Neuronal stem cell (in vitro differentiated cells): ENCODE measurements at regions not wholly inside any gene's neighbourhood (a gene's known extent, or its start where the extent isn't known, plus 50 kb on each side); places are given as distances from the start of the nearest gene placed in this dataset.

Experiments
- DNase-seq: peaks from one replicate; pipeline ENCODE4 v3.0.0-alpha.2; 2013; ENCODE audit warnings: low spot score
- H2AFZ ChIP-seq: one replicate; pipeline ENCODE4 v1.6.1; 2013; ENCODE audit warnings: mild to moderate bottlenecking, low read length, inconsistent platforms
- H2AK5ac ChIP-seq: 2 replicates; pipeline ENCODE4 v1.6.1; 2013; ENCODE audit warnings: low read depth, mild to moderate bottlenecking, inconsistent platforms, low read length, moderate library complexity, mixed read lengths
- H2BK120ac ChIP-seq: 2 replicates; pipeline ENCODE4 v1.6.1; 2013; ENCODE audit warnings: low read depth, mild to moderate bottlenecking, inconsistent platforms, low read length, moderate library complexity, mixed read lengths
- H2BK12ac ChIP-seq: one replicate; pipeline ENCODE4 v1.6.1; 2013; ENCODE audit warnings: low read length, inconsistent platforms
- H2BK15ac ChIP-seq: 2 replicates; pipeline ENCODE4 v1.6.1; 2013; ENCODE audit warnings: mild to moderate bottlenecking, low read length, inconsistent platforms, mixed read lengths
- H2BK5ac ChIP-seq: one replicate; pipeline ENCODE4 v1.6.1; 2013; ENCODE audit warnings: inconsistent platforms, mild to moderate bottlenecking, low read length, moderate library complexity
- H3K14ac ChIP-seq: one replicate; pipeline ENCODE4 v1.6.1; 2013; ENCODE audit warnings: low read length, inconsistent platforms
- H3K18ac ChIP-seq: 2 replicates; pipeline ENCODE4 v1.6.1; 2013; ENCODE audit warnings: low read length, inconsistent platforms
- H3K23ac ChIP-seq: 2 replicates; pipeline ENCODE4 v1.6.1; 2013; ENCODE audit warnings: low read depth, mild to moderate bottlenecking, mixed read lengths, low read length, inconsistent platforms; ENCODE audit not compliant: poor library complexity
- H3K27ac ChIP-seq: replicated peaks from 3 replicates; pipeline ENCODE4 v1.5.1; 2013; ENCODE audit warnings: low read length, inconsistent platforms
- H3K27me3 ChIP-seq, 3 experiments: 2 replicates each; pipeline ENCODE4 v1.6.1; 2013; ENCODE audit warnings: low read length in 3 of 3, mild to moderate bottlenecking in 2 of 3, inconsistent platforms in 1 of 3, low read depth in 1 of 3, mixed read lengths in 1 of 3, moderate library complexity in 1 of 3; ENCODE audit not compliant: control insufficient read depth in 3 of 3, insufficient read depth in 3 of 3
- H3K36me3 ChIP-seq, 2 donors: replicated peaks in 1 of 2; 2 replicates each; pipeline ENCODE4 v1.6.1; 2013; ENCODE audit warnings: low read length in 2 of 2; ENCODE audit not compliant: control insufficient read depth in 2 of 2, insufficient read depth in 2 of 2
- H3K4ac ChIP-seq: 2 replicates; pipeline ENCODE4 v1.6.1; 2013; ENCODE audit warnings: inconsistent platforms, mild to moderate bottlenecking, low read length, moderate library complexity
- H3K4me1 ChIP-seq, 2 donors: 1 replicate in 1 of 2; 2 replicates in 1 of 2; pipeline ENCODE4 v1.6.1; 2013; ENCODE audit warnings: low read length in 2 of 2, low read depth in 1 of 2; ENCODE audit not compliant: control insufficient read depth in 2 of 2, insufficient read depth in 1 of 2
- H3K4me2 ChIP-seq: one replicate; pipeline ENCODE4 v1.6.1; 2013; ENCODE audit warnings: mild to moderate bottlenecking, low read length, inconsistent platforms; ENCODE audit not compliant: insufficient read depth, poor library complexity, severe bottlenecking
- H3K4me3 ChIP-seq, 2 donors: 2 replicates each; pipeline ENCODE4 v1.5.1; 2013; ENCODE audit warnings: low read length in 2 of 2, mild to moderate bottlenecking in 2 of 2, inconsistent platforms in 1 of 2, moderate library complexity in 1 of 2
- H3K79me1 ChIP-seq: one replicate; pipeline ENCODE4 v1.6.1; 2013; ENCODE audit warnings: low read depth, mild to moderate bottlenecking, inconsistent platforms, low read length, moderate library complexity
- H3K9ac ChIP-seq: one replicate; pipeline ENCODE4 v1.6.1; 2013; ENCODE audit warnings: mild to moderate bottlenecking, low read depth, low read length, inconsistent platforms; ENCODE audit not compliant: poor library complexity
- H3K9me3 ChIP-seq, 2 donors: replicated peaks in 1 of 2; 2 replicates each; pipeline versions ENCODE3 to v1.6.1; 2013; ENCODE audit warnings: low read length in 2 of 2, mild to moderate bottlenecking in 2 of 2, inconsistent platforms in 1 of 2, low read depth in 1 of 2, mixed read lengths in 1 of 2, moderate library complexity in 1 of 2; ENCODE audit not compliant: control insufficient read depth in 2 of 2, insufficient read depth in 1 of 2
- H4K8ac ChIP-seq: one replicate; pipeline ENCODE4 v1.6.1; 2013; ENCODE audit warnings: low read depth, mild to moderate bottlenecking, inconsistent platforms, low read length, moderate library complexity
- H4K91ac ChIP-seq: one replicate; pipeline ENCODE4 v1.6.1; 2013; ENCODE audit warnings: low read length, low read depth, mild to moderate bottlenecking, inconsistent platforms; ENCODE audit not compliant: poor library complexity
- WGBS, 2 donors: extraction: QIAGEN DNeasy Blood & Tissue Kit; methylation state at CpG; one replicate each; pipeline ENCODE4 v1.1.7; 2013; ENCODE audit warnings: missing lambda C conversion rate in 2 of 2, mixed read lengths in 1 of 2; ENCODE audit not compliant: insufficient read length in 2 of 2, insufficient replicate concordance in 1 of 2; ENCODE audit errors: extremely low coverage in 2 of 2; 5-methylcytosine and 5-hydroxymethylcytosine counted together

DNA sequence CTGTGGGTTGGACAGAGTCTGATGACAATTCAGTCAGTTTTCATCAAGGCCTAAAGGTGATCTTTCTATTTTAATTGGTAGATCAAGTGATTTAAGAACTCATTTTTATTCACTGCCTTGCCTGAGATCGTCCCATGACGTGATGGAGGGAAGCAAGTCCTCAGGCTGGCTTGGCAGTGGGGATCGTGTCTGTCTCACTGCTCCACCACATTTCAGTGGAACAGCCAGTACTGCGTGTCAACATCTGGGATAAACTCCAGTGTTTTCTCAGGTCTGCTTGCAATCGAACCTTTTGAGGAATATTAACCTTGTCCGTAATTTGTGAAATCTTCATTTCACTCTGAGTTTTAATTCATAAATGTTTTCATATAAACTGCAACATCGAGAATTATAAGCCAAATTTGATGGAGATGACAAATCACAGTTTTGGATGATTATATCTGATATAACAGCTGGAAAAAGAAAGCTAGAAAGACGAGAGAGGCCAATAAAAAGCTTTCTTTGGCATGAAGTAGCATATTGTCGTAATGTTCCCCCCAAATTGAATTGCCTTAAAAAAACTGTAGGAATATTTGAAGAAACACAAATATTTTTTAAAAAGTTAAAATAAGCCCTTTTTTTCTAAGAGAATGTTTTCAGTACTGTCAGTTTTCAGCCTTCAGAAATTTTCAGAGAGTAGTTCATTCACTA is 414.7 kb upstream of the SPRED2 start:
- Histone ChIP-seq H3K9ac (no peak overlapping the region), H2BK15ac (no peak overlapping the region)
- WGBS, 2 donors: no CpG with 5 or more reads among the region's 9 CpGs

GRCh38 chr2:65845442-65846182 is 413.2 kb upstream of the SPRED2 start:
- no CpG with 5 or more reads among the region's 5 CpGs for WGBS, 2 donors
- H2AK5ac ChIP-seq: no peak overlapping the region

More for the DNA sequence above, 414.7 kb upstream of the SPRED2 start:
- no peak overlapping the region for H2BK5ac ChIP-seq
- H3K9me3 ChIP-seq: no peaks in the 10 kb centered on the region
- H4K8ac ChIP-seq: no peak overlapping the region
- no peak overlapping the region for H2BK120ac ChIP-seq
- no peak overlapping the region for H2AK5ac ChIP-seq
- no peak overlapping the region for H3K4me2 ChIP-seq
- H3K27ac ChIP-seq: no peak overlapping the region
- H3K36me3 ChIP-seq: no peaks in the 10 kb centered on the region
- H3K4me1 ChIP-seq: no peaks in the 10 kb centered on the region
- H3K27me3 ChIP-seq: no peaks in the 10 kb centered on the region
- no peak overlapping the region for H3K23ac ChIP-seq
- DNase-seq: no peak
- no peak overlapping the region for H2BK12ac ChIP-seq
- no peak overlapping the region for H4K91ac ChIP-seq
- H3K4ac ChIP-seq: no peak overlapping the region
- no peak overlapping the region for H3K14ac ChIP-seq
- H3K4me3 ChIP-seq: no peak overlapping the region
- H3K18ac ChIP-seq: no peak overlapping the region
- no peak overlapping the region for H2AFZ ChIP-seq
- no peaks in the 10 kb centered on the region for H3K79me1 ChIP-seq

GRCh38 chr2:65842104-65842503 is 409.7 kb upstream of the SPRED2 start:
- Histone ChIP-seq H2BK5ac (no peak overlapping the region), H3K14ac (no peak overlapping the region), H2BK120ac (no peak overlapping the region), H2AFZ (no peak overlapping the region), H3K4me2 (no peak overlapping the region), H3K36me3 (no peaks in the 10 kb centered on the region), H2BK12ac (no peak overlapping the region), H3K23ac (no peak overlapping the region), H3K9me3 (peaks cover 0 to 2% of the 10 kb centered on the region in 2 donors), H4K91ac (no peak overlapping the region), H3K79me1 (no peaks in the 10 kb centered on the region), H2BK15ac (no peak overlapping the region), H2AK5ac (no peak overlapping the region), H3K4me3 (no peak overlapping the region), H3K9ac (no peak overlapping the region), H3K4ac (no peak overlapping the region), H3K4me1 (no peaks in the 10 kb centered on the region), H3K27me3 (no peaks in the 10 kb centered on the region), H3K27ac (no peak overlapping the region), H3K18ac (no peak overlapping the region), H4K8ac (no peak overlapping the region)
- no peak for DNase-seq
- no CpG with 5 or more reads among the region's 1 CpG for WGBS, 2 donors

More at GRCh38 chr2:65845442-65846182, 413.2 kb upstream of the SPRED2 start:
- Histone ChIP-seq H3K27me3 (no peaks in the 10 kb centered on the region), H3K36me3 (no peaks in the 10 kb centered on the region), H4K8ac (no peak overlapping the region), H3K4me3 (no peak overlapping the region), H2BK12ac (no peak overlapping the region), H3K79me1 (no peaks in the 10 kb centered on the region), H3K4me2 (no peak overlapping the region), H4K91ac (no peak overlapping the region), H2BK120ac (no peak overlapping the region), H2BK15ac (no peak overlapping the region), H2AFZ (no peak overlapping the region), H3K9ac (no peak overlapping the region), H3K18ac (no peak overlapping the region), H3K4me1 (no peaks in the 10 kb centered on the region), H3K9me3 (peaks cover 0 to 2% of the 10 kb centered on the region in 2 donors), H3K23ac (no peak overlapping the region), H2BK5ac (no peak overlapping the region), H3K14ac (no peak overlapping the region), H3K27ac (no peak overlapping the region), H3K4ac (no peak overlapping the region)
- DNase-seq: no peak

GRCh38 chr2:65835975-65836549 is 403.7 kb upstream of the SPRED2 start:
- Histone ChIP-seq H2BK12ac (no peak overlapping the region), H3K4me1 (peaks cover 6% of the 10 kb centered on the region in 2 donors)

More at GRCh38 chr2:65835975-65836549, 403.7 kb upstream of the SPRED2 start:
- no peak overlapping the region for H4K8ac ChIP-seq
- H3K9ac ChIP-seq: no peak overlapping the region
- no peak overlapping the region for H2BK15ac ChIP-seq
- no peak overlapping the region for H3K4ac ChIP-seq
- H2BK120ac ChIP-seq: no peak overlapping the region
- WGBS, 2 donors: no CpG with 5 or more reads among the region's 1 CpG
- H3K27ac ChIP-seq: no peak overlapping the region
- H3K4me3 ChIP-seq: no peak overlapping the region
- no peak for DNase-seq
- H3K18ac ChIP-seq: no peak overlapping the region
- H4K91ac ChIP-seq: no peak overlapping the region
- H3K9me3 ChIP-seq: no peaks in the 10 kb centered on the region
- H3K14ac ChIP-seq: no peak overlapping the region
- H3K4me2 ChIP-seq: no peak overlapping the region
- no peak overlapping the region for H2BK5ac ChIP-seq
- H2AFZ ChIP-seq: no peak overlapping the region
- no peaks in the 10 kb centered on the region for H3K27me3 ChIP-seq
- H2AK5ac ChIP-seq: no peak overlapping the region
- H3K36me3 ChIP-seq: no peaks in the 10 kb centered on the region
- no peak overlapping the region for H3K23ac ChIP-seq
- no peaks in the 10 kb centered on the region for H3K79me1 ChIP-seq
